ENCODE measurements at regions not wholly inside any gene's neighbourhood (a gene's known extent, or its start where the extent isn't known, plus 50 kb on each side); places are given as distances from the start of the nearest gene placed in this dataset.

- intact Hi-C loops (cut with DNase I) = no loop called here
- peak in 3 of 42 donors; percentile 7 to 17 (median 8) for DNase-seq
Observed at GRCh38 chr1:109814993-109815786, 51.5 kb upstream of the EPS8L3 start.

- intact Hi-C loops (cut with DNase I) = no loop called here
- DNase-seq = peak in 7 of 42 donors; percentile 17 to 48 (median 36)
Observed at GRCh38 chr1:109814223-109814622, 50.5 kb upstream of the EPS8L3 start.

Data from head of caudate nucleus (tissue), 42 donors.